ENCODE measurements at regions not wholly inside any gene's neighbourhood (a gene's known extent, or its start where the extent isn't known, plus 50 kb on each side); places are given as distances from the start of the nearest gene placed in this dataset.

- no peak for DNase-seq
These were observed 232.2 kb downstream of the UBE3D start for GRCh38 chr6:82833481-82833880.

- no peak for DNase-seq
These were observed 229.5 kb downstream of the UBE3D start for GRCh38 chr6:82836022-82836575.

DNA sequence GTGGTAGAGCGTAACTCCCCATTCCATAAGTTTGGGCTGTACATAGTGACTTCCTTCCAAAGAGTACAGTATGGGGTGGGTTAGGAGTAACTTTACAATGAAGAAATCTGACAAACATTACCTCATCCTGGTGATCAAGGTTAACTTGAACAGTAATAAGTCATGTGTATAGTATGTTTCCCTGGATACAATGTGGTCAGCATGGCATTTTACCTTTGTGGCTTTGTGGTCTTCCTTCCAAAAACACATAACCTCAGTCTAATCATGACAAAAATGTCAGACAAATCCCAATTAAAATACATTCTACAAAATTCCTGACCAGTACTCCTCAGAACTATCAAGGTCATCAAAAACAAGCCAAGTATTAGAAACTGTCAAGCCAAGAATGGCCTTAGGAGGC, 225.1 kb downstream of the UBE3D start:
- no peak for DNase-seq

DNA sequence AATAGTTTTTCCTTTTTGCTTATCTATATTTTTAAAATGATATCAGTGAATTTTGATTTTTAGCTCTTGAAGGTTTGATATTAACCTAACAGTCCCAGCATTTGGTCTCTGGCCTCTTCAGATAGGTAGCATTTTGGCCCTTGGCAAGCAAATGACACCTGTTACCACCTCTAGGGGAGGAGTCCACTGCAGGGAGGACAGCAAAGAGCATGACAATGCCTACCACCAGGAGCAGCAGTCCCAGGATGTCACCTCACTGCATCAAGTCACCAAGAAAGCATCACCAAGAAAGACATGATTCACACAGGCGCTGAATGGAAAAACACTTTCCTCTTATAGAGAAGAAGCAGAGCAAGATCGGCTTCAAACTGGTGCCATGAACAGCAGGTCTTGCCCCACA, 224.3 kb downstream of the UBE3D start:
- no peak for DNase-seq

Data from NCI-H524 treated with DMSO at 0.1 percent for 48 hours (cell line).